ENCODE measurements at regions not wholly inside any gene's neighbourhood (a gene's known extent, or its start where the extent isn't known, plus 50 kb on each side); places are given as distances from the start of the nearest gene placed in this dataset.

DNA sequence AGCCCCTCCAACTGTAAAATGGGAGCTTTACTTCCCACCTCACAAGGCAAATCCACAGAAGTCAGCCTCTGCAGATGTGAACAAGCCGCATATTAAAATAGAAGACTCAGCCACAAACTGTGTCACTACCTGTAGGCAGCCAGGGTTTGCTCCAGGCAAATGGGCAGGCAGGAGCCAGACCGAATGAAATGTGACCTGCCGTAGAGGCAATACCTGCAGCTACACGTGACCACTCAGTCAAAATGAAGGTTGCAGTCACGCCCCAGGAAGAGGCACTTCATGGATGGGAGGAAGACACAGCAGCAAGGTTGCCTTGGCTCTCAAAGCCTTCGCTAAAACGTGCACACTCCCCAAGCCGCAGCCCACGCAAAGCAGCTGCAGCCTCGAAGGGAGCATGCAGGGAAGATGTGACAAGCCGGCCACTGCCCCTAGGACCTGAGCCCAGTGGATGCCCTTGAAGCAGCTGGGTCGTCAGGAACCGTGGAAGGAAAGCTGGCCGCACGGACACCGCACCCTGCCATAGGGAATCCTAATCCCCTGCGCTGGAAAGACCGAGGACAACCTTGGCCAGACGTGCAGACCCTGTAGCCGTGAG, 53.1 kb downstream of the SHANK2 start:
- TF ChIP-seq, protein P1, sequence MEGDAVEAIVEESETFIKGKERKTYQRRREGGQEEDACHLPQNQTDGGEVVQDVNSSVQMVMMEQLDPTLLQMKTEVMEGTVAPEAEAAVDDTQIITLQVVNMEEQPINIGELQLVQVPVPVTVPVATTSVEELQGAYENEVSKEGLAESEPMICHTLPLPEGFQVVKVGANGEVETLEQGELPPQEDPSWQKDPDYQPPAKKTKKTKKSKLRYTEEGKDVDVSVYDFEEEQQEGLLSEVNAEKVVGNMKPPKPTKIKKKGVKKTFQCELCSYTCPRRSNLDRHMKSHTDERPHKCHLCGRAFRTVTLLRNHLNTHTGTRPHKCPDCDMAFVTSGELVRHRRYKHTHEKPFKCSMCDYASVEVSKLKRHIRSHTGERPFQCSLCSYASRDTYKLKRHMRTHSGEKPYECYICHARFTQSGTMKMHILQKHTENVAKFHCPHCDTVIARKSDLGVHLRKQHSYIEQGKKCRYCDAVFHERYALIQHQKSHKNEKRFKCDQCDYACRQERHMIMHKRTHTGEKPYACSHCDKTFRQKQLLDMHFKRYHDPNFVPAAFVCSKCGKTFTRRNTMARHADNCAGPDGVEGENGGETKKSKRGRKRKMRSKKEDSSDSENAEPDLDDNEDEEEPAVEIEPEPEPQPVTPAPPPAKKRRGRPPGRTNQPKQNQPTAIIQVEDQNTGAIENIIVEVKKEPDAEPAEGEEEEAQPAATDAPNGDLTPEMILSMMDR (IDR thresholded peaks at IDR 0.05; ENCODE audit: insufficient read depth, low read depth, low read length), result no peak
- TF ChIP-seq EZH2 (IDR thresholded peaks at IDR 0.05; ENCODE audit: insufficient read depth, low read length), result no peak
